Gastrocnemius medialis (tissue), 4 donors: ENCODE measurements at regions not wholly inside any gene's neighbourhood (a gene's known extent, or its start where the extent isn't known, plus 50 kb on each side); places are given as distances from the start of the nearest gene placed in this dataset.

Experiments used
- ATAC-seq, 2 donors: fragments of 150-250 bp; one replicate each; pipeline ENCODE4 v1.9.1; 2016
- DNase-seq, 2 donors: peaks; one replicate each; pipeline ENCODE4 v3.0.0-alpha.2; 2019
- H3K27ac ChIP-seq, 4 donors: fragments of 200-600 bp; sonication (generic); 1 replicate in 1 of 4; 2 replicates in 3 of 4; pipeline ENCODE4 v1.5.1; 2016 to 2018; ENCODE audit warnings: mild to moderate bottlenecking in 2 of 4, moderate library complexity in 1 of 4
- H3K27me3 ChIP-seq, 3 donors: fragments of 200-600 bp; sonication (generic) in 2 of 3; 1 replicate in 1 of 3; 2 replicates in 2 of 3; pipeline versions ENCODE4 v1.5.1 to v1.6.0; 2016 to 2019; ENCODE audit warnings: mild to moderate bottlenecking in 1 of 3, moderate library complexity in 1 of 3
- H3K36me3 ChIP-seq, 2 donors: fragments of 200-600 bp; sonication (generic) in 1 of 2; one replicate each; pipeline ENCODE4 v1.5.1; 2017 to 2018
- H3K4me1 ChIP-seq, 2 donors: fragments of 200-600 bp; sonication (generic) in 1 of 2; one replicate each; pipeline ENCODE4 v1.5.1; 2016 to 2017; ENCODE audit warnings: mild to moderate bottlenecking in 2 of 2
- H3K4me3 ChIP-seq, 4 donors: fragments of 200-600 bp; sonication (generic) in 3 of 4; 1 replicate in 1 of 4; 2 replicates in 3 of 4; pipeline ENCODE4 v1.5.1; 2016 to 2019; ENCODE audit warnings: mild to moderate bottlenecking in 2 of 4
- H3K9me3 ChIP-seq, 3 donors: fragments of 200-600 bp; sonication (generic) in 2 of 3; 1 replicate in 1 of 3; 2 replicates in 2 of 3; pipeline ENCODE4 v1.5.1; 2016 to 2019
- POLR2A ChIP-seq, 2 donors: fragments of 450-650 bp; IDR thresholded peaks; one replicate each; pipeline ENCODE4 v1.6.1; 2017; ENCODE audit warnings: antibody characterized with exemption in 2 of 2, mild to moderate bottlenecking in 2 of 2, moderate library complexity in 2 of 2
- in situ Hi-C, 4 donors: fragments of 200-750 bp; cut with MboI; loops; one replicate each; pipeline versions ENCODE4 v1.15.0 to v1.8.0; 2017; ENCODE audit warnings: low sequenced_read_pairs in 4 of 4
- intact Hi-C: fragments of 100-400 bp; cut with DNase I; formaldehyde crosslinking; loops from one replicate; pipeline ENCODE4 v1.15.1; 2023; ENCODE audit warnings: low total_unique reads
- TF ChIP-seq, protein P1 (sequence below), 5 experiments: fragments of 450-650 bp in 3 of 5; fragments of 200-600 bp in 2 of 5; sonication (generic) in 2 of 5; IDR thresholded peaks in 4 of 5; conservative IDR thresholded peaks in 1 of 5; 1 replicate in 4 of 5; 2 replicates in 1 of 5; pipeline ENCODE4 v1.5.1; 2016 to 2019; ENCODE audit warnings: antibody characterized with exemption in 5 of 5, mild to moderate bottlenecking in 3 of 5, moderate library complexity in 3 of 5

DNA sequence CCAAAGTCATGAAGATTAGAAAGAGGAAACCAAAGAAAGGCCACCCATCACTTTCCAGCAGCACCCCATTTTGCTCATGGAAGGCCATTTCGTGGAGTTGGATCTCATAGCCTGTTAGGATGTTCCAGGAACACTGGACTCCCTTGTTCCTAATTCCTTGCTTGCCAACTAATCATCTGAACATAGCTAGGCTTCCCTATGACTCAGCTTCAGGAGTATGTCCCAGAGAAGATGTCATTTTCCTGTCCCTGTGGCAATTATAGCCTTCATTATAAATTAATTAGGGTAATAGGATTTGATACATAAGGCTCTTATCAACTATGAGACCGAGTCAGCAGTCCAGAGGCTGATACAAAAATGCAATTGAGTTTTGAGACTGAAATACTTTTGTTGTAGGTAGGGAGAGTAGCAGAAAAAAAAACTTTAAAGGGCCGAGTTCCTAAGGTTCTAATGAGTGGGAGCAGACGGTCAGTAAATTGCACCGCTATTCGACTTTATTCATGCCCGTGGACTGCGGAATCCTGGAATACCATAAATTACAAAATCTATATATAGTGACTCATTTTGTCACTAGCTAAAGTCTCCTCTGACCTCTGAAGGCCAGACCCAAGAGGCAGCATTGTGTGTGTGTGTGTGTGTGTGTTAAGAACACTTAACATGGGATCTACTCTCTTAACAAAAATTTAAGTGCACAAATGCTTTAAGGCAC is 311.8 kb downstream of the FBXO15 start:
- H3K9me3 ChIP-seq = no peaks in the 10 kb centered on the region
- ATAC-seq (no peak), DNase-seq (no peak)
- no peak overlapping the region for H3K27ac ChIP-seq
- no peak overlapping the region for H3K4me3 ChIP-seq
- intact Hi-C loops (no loop called here), in situ Hi-C loops (loop anchor here in 1 of 4 donors (25.0 kb wide), 1 partner anchor 1074 kb away; no protein-coding TSS in a partner anchor)
- TF ChIP-seq, protein P1, sequence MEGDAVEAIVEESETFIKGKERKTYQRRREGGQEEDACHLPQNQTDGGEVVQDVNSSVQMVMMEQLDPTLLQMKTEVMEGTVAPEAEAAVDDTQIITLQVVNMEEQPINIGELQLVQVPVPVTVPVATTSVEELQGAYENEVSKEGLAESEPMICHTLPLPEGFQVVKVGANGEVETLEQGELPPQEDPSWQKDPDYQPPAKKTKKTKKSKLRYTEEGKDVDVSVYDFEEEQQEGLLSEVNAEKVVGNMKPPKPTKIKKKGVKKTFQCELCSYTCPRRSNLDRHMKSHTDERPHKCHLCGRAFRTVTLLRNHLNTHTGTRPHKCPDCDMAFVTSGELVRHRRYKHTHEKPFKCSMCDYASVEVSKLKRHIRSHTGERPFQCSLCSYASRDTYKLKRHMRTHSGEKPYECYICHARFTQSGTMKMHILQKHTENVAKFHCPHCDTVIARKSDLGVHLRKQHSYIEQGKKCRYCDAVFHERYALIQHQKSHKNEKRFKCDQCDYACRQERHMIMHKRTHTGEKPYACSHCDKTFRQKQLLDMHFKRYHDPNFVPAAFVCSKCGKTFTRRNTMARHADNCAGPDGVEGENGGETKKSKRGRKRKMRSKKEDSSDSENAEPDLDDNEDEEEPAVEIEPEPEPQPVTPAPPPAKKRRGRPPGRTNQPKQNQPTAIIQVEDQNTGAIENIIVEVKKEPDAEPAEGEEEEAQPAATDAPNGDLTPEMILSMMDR (IDR thresholded peaks at IDR 0.05 in 4 of 5, conservative IDR thresholded peaks at IDR 0.05 in 1 of 5) = no peak
- no peak for TF ChIP-seq POLR2A (IDR thresholded peaks at IDR 0.05)
- no peaks in the 10 kb centered on the region for H3K27me3 ChIP-seq
- no peaks in the 10 kb centered on the region for H3K36me3 ChIP-seq
- no peaks in the 10 kb centered on the region for H3K4me1 ChIP-seq

DNA sequence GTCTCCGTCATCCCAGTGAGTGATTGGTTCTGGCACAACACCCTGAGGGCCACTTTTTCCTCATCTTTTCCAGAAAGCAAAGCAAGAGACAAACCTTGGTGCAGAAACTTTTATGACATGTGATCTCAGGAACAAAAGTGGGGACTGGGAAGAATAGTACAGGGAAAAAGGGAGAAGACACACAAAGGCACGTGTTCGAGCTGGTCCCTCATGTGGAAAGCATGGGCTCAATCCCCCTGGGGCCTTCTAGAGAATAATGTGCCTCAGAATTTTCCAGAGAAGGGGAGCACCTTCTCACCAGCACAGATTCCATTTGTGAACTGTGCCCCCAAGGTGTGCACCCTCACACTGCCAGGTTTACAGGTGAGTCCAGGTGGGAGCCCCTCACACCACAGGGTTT is 312.6 kb downstream of the FBXO15 start:
- Histone ChIP-seq H3K27me3 (no peaks in the 10 kb centered on the region), H3K4me3 (no peak overlapping the region), H3K36me3 (no peaks in the 10 kb centered on the region), H3K4me1 (no peaks in the 10 kb centered on the region), H3K27ac (no peak overlapping the region), H3K9me3 (no peaks in the 10 kb centered on the region)
- no peak for ATAC-seq
- no peak for DNase-seq
- intact Hi-C loops (no loop called here), in situ Hi-C loops (loop anchor here in 1 of 4 donors (25.0 kb wide), 1 partner anchor 1073 kb away; no protein-coding TSS in a partner anchor)
- TF ChIP-seq, protein P1 (IDR thresholded peaks at IDR 0.05 in 4 of 5, conservative IDR thresholded peaks at IDR 0.05 in 1 of 5) = no peak
- no peak for TF ChIP-seq POLR2A (IDR thresholded peaks at IDR 0.05)

DNA sequence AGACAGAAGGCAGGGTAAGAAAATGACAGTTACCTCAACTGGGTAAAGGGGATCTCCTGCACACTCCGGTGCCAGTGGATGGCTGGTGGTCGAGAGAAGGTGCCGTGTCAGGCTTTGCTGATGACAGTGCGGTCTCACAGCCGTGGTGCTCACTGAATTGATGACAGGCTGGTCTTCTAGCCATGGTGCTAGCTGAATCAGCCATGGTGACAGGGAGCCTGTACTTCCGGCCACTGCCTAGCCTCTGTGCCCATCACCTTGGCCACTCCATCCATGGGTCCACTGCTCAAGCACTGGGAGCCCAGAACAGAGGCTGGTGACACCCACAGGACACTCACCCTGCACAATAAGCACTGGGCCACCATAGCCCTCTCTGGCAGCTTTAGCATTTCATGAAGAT is 315.9 kb downstream of the FBXO15 start:
- no peaks in the 10 kb centered on the region for H3K4me1 ChIP-seq
- DNase-seq = no peak
- no peak overlapping the region for H3K27ac ChIP-seq
- no peaks in the 10 kb centered on the region for H3K27me3 ChIP-seq
- in situ Hi-C loops (loop anchor here in 1 of 4 donors (25.0 kb wide), 1 partner anchor 1069 kb away; no protein-coding TSS in a partner anchor), intact Hi-C loops (no loop called here)
- TF ChIP-seq, protein P1 (IDR thresholded peaks at IDR 0.05 in 4 of 5, conservative IDR thresholded peaks at IDR 0.05 in 1 of 5) = no peak
- TF ChIP-seq POLR2A (IDR thresholded peaks at IDR 0.05) = no peak
- H3K9me3 ChIP-seq = no peaks in the 10 kb centered on the region
- H3K4me3 ChIP-seq = no peak overlapping the region
- no peaks in the 10 kb centered on the region for H3K36me3 ChIP-seq
- ATAC-seq = no peak

DNA sequence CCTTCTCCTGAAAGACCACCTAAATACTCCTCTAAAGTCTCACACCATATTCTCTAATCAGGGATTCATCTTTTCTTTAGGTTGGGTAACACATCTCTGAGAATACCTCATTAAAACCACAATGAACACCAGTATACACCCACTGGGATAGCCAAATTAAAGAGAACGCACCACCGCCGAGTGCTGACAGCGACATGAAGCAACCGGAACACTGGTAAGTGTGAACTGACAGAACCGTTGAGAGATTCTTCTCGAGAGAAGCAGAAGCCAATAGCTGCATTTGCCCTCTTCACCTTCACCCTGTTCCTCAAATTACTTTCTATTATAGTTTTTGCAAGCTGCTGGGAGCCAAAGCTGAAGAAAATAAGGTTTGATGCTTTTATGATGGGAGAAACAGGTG is 318.5 kb downstream of the FBXO15 start:
- Histone ChIP-seq H3K36me3 (no peaks in the 10 kb centered on the region), H3K9me3 (no peaks in the 10 kb centered on the region), H3K4me1 (no peaks in the 10 kb centered on the region), H3K27me3 (no peaks in the 10 kb centered on the region), H3K4me3 (no peak overlapping the region), H3K27ac (no peak overlapping the region)
- intact Hi-C loops = no loop called here
- ATAC-seq (no peak), DNase-seq (no peak)
- TF ChIP-seq, protein P1 (IDR thresholded peaks at IDR 0.05 in 4 of 5, conservative IDR thresholded peaks at IDR 0.05 in 1 of 5) = no peak
- no peak for TF ChIP-seq POLR2A (IDR thresholded peaks at IDR 0.05)
- in situ Hi-C loops = loop anchor here in 1 of 4 donors (25.0 kb wide), 1 partner anchor 1067 kb away; no protein-coding TSS in a partner anchor
